D341Med (cell line): ENCODE measurements at regions not wholly inside any gene's neighbourhood (a gene's known extent, or its start where the extent isn't known, plus 50 kb on each side); places are given as distances from the start of the nearest gene placed in this dataset.

ENCODE experiments used
- DNase-seq: peaks from one replicate; pipeline ENCODE4 v3.0.0; 2012; ENCODE audit warnings: low spot score

DNA sequence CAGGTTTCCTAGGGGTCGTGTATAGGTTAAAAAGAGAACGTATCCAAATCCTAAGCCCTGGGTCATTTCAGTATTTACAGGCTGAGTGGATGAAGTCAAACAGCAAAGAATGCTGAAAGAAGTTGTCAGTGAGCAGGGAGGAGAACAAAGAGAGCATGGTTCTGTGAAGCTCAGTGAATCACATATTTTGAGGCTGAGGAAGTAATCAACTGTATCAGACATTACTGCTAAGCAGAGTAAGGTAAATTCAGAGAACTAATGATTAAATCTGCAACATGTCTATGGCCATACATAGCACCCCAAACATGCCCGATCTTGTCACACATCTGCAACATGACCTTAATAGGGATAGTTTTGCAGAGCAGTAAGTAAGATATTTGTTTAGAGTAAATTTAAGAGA lies 1130.3 kb downstream of the RAPGEF2 start:
- no peak for DNase-seq

DNA sequence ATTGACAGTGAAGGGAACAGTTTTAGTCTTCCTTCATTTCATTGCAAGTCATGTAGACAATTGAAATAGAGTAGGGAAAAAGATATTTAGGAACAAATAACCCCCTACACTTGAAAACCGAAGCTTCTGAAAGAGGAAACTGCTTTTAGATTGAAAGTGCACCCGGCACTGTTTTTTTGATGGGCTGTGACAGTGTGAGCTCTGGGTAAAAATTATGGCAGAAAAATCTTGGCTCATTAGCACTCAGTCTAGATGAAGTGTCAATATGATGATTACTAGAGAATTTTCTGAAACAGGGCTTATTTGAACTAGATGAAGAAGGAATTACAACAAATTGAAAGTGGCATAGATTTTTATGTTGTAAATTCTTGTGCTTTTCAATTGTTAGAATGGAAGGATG lies 1132.4 kb downstream of the RAPGEF2 start:
- DNase-seq, result no peak

DNA sequence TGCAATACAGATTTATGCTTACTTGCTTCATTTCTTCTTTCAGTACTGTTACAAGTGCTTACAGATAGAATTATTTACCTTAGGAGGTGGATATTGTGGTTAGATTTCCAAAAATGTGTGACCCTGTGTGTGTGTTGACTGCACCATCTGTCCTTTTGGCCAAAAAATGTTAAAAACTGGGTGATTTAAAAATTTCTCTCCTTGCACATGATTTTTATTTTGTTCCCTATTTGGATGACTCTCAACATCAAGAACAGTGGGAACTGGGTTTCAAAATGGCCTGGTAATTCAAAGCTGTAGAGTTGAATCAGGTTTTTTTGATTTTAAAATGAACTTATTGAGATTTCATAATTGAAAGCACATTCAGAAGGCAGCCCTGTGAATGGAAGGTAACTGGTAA lies 1132.9 kb downstream of the RAPGEF2 start:
- no peak for DNase-seq

DNA sequence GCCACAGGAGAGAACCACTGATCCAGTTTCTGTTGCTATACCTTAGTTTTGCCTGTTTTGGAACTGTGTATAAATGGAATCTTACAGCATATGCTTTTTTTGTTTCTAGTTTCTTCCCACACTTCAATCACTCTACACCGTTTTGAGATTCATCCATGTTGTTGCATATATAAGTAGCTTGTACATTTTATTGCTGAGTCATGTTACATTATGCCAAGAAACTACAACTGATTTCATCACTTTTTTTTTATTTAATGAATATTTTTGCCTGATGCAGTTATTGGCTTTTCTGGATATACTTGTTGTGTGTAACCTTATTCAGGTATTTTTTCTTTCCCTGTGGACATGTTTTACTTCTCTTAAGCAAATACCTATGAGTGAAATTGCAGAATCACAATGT lies 1135.9 kb downstream of the RAPGEF2 start:
- no peak for DNase-seq

DNA sequence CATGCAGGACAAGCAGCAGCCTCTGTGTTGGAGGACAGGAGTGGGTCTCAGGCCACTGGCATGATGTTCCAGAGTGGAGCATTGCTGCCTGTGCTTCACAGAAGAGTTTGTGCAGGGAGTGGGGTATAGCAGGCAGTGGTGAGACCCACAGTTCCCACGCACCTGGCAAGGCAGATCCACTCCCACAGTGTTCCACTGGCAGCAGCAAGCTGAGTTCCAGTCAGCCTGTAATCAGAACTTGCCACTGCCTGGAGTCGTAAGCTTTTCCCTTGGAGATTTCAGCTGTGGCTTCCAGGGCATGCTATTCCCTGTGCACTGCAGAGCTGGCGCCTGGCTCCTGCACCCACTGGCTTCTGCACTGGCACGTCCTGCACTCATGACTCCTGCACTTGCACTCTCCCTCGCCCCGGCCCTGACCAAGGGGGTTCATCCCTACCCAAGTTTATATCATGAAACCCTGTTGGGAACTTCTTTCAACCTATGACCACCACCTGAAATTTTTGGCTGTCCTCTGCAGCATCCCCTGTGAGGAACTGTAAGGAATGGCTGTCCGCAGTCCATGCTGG lies 1144.3 kb downstream of the RAPGEF2 start:
- DNase-seq, result no peak

DNA sequence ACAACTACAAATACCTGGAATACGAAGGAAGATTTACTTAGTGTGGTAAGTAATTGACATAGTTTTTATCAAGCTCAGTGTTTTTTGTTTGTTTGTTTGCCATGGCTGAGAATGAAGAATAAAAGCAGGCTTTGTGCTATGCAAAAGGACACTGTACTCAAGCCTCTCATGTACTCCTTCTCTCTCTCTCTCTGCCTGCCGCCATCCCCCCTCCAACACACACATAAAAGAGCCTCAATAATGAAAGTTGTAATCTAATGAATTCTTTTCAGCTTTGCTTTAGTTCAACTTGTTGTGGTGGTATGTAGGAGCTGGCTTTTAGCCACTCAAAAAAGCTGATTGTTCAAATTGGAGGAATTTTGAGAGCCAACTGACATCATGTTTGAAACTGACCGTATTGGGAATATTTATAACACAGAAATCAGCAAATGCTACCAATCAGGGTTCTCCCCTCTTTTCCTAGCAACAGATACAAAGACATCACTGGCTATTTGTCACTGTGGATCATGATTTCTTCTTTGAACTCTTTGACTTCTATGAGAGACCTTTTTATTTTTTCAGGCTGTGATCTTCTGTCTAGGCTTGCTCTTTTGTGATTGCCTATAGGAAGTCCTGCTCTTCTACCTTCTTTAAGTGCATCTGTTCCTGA lies 1148.8 kb downstream of the RAPGEF2 start:
- no peak for DNase-seq

DNA sequence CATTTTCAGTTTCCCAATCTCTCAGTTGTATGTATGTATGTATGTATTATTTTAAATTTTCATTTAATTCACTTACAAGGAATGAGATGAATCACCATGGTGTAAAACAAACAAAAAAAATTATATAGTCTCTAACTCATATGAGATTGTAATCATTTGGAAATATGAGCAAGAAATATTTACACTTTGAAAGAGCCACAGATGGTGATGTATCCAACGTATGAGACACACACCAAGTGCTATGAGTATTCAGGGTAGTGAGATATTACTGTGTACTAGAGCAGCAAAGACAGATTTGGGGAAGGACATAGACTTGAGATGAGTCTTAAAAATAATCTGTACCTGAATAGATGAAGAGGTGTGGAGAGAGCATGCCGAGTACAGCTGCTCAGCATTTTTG lies 1154.4 kb downstream of the RAPGEF2 start:
- DNase-seq, result no peak

DNA sequence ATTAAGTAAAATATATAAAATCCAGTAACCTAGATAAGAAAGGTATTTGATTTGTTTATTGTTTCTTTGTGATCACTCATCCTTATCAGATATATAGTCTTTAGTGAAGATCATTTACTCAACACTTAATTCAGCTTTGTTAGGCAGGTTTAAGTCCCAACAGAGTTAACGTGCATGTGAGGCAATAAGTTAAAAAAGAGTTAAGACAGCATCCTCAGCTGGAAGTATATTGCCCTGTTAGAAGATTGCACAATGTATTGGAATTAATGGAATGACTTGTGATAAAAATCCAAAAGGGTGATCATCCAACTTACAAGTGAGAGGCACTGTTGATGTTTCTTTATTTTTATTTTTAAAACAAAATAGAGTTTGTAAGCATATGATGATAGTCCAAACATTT lies 1162.1 kb downstream of the RAPGEF2 start:
- DNase-seq, result no peak

DNA sequence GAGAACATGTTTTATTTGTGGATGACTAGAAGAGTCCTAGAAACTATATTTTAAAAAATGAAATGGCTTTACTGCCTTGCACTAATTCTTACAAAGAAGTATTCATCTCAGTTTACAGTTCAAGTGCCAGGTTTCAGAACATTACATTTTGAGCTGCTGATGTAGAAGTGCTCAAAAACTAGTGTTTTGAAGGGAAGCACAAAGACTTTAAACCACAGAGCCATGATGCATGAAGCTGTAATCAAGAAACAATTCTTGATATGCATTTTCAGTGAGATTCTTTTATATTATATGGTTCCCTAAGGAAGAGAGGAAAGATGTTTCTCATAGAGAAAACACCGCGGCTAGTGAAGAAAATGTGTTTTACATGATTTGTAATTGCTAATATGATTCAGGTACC lies 1163.0 kb downstream of the RAPGEF2 start:
- DNase-seq, result no peak

DNA sequence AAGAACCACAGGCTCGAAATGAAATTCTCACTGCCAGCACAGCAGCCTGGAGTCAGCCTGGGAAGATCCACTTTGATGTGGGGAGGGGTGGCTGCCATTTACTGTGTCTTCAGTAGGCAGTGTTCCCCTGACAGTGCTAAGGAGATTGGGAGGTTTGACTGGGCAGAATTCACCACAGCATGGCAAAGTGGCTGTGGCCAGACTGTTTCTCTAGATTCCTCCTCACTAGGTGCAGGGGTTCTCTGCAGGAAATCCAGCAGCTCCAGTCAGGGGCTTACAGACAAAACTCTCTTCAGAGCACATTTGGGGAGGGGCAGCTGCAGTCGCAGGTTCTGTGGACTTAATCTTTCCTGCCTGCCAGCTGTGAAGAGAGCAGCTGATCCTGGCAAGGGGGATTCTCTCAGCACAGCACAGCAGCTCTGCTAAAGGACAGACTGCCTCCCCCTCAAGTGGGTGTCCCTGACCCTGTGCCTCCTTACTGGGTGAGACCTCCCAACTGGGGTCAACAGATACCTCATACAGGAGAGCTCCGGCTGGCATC lies 1174.0 kb downstream of the RAPGEF2 start:
- no peak for DNase-seq

DNA sequence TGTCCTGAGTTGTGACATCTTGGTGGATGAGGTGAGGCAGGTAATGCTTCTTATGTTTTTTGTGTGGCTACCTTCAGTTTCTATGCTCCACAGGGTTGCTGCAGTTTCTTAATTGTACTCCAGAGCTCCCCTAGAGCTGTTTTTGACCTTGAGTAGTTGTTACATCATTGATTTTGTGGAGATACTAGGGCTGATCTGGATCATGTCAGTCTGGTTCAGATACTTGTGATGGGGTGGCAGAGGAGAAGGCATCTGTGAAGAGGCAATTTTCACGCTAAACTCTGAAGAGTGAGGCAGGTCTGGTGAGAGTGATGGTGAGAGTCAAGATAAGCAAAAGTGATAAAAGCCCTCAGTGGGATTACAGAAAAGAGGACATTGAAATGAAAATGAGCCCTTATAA lies 1180.2 kb downstream of the RAPGEF2 start:
- no peak for DNase-seq

DNA sequence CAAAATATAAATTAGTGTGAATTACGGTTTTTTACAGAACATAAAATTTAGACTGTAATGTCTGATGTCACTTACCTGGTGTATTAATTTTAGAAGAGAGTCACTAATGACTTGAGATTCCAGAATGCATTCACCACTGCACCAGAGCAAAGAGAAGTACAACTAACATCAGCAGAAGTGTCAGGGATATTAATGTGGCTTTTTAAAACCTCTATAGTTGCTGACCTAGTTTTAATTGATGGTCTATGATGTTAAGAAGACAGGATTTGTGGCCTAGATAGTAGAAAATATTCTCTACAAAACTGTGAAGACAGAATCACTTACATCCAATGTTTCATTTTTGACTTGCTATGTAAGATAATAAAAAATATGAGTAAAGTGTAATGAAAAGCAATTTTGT lies 1181.6 kb downstream of the RAPGEF2 start:
- no peak for DNase-seq

DNA sequence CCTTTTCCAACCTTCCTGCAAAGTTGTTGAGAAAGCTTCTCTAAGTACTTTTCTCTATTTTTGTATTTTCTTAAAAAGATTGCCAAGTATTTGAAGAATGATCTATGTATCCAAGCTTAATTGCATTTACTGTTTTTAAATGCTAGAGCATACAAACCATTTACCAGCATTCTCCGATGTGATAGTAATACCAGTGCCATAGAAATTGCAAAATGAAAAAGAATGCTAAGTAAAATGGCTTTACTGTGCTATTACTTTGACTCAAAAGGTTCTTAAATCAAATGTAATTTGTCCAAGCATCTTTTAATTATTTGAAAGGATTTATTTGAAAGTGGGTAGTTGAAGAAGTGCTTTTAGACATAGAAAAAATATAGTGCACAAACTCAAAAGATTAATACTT lies 1183.2 kb downstream of the RAPGEF2 start:
- no peak for DNase-seq

DNA sequence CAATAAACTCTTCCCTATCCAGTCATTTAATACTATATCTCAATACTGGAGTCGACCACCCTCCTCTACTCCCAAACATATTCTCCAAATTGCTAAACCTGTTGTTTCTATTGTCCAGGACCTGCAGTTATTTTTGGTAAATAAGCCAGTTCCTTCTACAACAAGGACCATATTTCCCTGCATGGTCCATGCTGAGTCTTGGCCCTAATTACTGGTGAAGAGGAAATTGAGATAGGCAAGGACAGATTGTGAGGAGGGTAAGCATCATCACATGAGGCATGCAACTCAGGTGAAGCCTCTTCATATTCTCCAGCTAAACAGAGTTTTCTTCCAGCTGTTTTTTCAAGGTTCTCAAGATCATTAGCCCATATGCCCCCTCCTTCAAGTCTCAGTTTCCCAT lies 1193.6 kb downstream of the RAPGEF2 start:
- no peak for DNase-seq

DNA sequence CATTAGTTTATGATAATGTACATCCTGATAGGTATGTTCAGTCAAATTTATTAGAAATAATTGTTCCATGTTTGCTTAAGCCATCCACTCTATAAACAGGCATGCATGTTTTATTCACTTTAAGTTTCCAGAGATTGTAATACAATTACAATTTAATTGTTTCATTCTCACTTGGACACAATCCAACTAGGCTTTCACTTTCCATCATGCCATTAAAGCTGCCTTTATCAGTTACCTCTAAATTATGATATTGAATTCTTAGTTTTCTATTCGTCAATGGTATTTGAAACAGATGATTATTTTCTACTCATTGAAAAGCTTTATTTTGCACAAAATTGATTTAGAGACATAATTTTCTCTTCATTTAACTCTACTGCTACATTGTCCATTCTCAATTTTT lies 1196.3 kb downstream of the RAPGEF2 start:
- DNase-seq, result no peak

DNA sequence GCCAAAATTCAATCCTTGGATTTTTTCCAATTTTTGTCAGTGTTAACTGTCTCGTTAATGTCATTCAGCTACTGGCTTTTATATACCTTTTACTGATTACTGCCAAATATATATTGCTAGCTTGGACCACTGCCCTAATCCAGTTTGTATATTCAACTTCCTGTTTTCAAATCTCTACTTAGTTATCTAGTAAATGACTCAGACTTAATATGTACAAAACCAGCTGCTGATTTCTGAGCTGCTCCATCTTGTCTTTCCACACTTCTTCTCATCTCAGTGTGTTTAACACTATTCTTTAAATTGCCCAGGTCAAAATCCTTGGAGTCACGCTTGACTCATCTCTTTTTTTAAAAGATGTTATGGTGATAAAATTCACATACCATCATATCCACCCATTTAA lies 1196.7 kb downstream of the RAPGEF2 start:
- no peak for DNase-seq

DNA sequence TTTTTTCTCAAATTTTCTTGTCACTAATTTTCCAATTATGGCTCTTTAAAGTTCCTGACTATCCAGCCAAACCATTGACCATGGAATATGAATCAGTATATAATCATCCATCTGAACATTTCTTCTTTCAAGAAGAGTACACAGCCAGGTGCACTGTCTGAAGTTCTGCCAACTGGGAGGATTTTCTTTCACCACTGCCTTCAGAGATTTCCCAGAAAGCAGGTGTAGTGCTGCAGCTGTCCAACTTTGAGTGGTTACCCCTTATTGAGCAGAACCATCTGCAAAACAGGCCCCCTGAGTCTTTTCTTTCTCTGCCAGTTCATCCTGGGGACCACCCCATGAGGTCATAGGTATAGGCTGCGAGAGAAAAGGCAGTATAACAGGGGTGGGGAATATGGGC lies 1213.2 kb downstream of the RAPGEF2 start:
- no peak for DNase-seq

DNA sequence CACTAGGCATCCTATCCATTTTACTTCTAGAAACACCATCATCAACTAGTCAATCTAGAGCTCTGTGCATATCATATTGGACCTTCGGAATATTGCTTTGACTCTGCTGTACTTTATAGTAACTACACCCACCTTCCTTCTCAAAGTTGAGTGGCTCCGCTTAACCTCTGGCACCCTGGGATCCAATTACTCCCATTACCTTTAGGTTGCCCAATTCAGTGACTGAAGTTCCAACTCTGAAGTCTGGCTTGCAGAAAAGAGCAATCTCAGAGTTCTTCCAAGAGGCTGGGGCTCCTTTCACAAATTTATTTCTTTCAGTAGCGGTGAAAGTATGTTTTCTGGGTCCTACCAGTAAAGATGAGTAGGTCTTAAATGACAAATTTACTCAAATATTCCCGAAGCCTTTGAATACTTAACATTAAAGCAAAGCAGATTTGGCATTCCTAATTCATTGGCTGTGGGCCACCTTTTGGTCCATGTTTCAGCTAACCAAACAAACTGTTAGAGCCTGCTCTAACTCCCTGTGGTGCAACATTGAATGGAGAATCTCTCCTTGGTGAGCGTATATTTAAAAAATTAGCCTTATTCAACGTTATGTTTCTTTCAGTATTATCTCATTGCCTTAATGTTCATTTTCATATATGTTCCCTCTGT lies 1215.8 kb downstream of the RAPGEF2 start:
- no peak for DNase-seq

DNA sequence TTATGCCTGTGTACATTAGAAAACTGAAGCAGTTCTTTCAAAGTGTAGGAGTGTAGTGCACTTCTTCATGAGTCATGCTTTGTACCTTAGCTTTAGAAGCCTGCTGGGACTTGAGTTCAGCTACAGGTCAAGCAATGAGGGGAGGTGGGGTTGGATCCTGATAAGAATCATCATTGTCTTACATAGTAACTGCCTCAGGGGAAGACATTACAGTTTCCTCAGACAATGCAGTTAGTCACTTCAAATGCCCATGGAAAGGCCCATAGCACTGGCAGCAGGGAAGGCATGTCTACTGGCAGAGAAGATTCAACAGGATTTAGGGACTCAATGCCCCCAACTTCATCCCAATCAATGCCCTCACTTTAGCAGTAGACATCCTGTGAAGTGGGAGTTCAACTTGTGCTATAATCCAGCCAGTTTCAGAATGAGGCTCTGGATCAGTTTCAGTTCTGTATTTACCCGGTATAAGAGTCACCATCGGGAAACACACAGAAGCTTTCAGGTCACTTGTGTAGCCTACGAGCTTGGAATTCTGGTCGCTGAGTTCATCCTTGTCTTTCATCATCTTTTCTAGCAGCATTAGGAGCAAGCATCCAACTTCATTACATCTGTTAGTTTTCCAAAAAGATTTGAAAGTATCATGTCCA lies 1216.5 kb downstream of the RAPGEF2 start:
- DNase-seq, result no peak

DNA sequence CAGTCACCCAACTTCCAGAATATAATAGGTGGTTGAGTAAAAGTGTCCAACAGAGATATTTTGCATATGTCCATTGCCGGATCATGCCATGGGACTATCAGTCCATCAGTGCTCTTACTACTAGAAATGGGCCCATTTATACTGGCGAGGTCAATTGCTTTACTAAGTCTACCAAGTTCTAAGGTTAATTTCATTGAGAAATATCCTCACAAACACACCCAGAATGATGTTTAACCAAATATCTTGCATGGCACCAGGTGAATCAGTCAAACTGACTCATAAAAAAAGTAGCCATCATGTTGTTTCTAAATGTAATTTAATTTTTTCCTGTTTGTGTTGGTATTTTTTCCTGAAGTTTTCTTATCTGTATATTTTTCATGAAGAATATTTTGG lies 1217.0 kb downstream of the RAPGEF2 start:
- DNase-seq, result no peak

DNA sequence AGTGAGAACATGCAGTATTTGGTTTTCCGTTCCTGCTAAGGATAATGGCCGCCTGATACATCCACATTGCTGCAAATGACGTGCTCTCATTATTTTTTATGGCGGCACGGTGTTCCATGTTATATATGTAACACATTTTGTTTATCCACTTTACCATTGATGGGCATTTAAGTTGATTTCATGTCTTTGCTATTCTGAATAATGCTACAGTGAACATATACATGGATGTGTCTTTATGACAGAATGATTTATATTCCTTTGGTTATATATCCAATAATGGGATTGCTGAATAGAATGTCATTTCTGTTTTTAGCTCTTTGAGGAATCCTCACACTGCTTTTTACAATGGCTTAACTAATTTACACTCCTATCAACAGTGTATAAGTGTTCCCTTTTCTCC lies 1223.2 kb downstream of the RAPGEF2 start:
- DNase-seq, result no peak

DNA sequence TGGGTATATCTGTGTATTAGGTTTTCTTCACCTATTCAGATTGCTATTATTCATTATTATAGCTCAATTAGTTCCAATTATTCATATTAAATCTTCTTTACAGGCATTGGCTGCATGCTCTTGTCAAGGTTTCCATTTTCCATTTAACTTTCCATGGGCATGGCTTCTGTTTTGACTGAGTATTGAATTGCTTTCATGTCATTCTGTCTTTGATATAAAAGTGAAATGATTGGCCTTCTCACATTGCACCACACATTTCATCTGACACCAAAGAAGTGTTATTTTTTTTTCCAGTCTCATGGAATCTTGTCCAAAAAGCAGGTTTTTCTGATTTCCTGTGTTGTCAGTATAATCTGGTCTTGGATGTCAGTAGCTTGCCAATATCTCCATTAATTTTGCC lies 1244.3 kb downstream of the RAPGEF2 start:
- DNase-seq, result no peak

DNA sequence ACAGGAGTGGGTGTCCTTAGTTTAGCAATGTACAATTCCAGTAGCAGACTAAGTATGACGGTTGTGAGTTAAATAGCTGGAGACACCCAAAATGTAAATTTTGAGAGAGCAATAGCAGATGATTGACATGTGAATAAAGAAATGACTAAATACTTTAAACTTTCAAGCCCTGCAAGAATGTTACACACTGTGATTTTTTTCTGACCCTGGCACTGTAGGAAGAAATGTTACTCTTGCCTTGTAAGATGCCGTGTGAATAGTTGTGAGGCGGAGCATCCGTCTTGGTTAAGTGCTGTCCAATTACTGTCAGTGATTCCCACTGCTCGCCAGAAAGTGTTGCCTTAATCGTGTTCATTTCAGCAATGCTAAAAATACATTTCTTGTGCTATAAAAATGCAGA lies 1248.1 kb downstream of the RAPGEF2 start:
- DNase-seq, result no peak
